Activated CD8-positive, alpha-beta T cell treated with anti-CD3 and anti-CD28 coated beads, Interleukin-2, amount 10 ng/mL, durations not matched to agents 7 days and 5 days (primary cell): ENCODE measurements at regions not wholly inside any gene's neighbourhood (a gene's known extent, or its start where the extent isn't known, plus 50 kb on each side); places are given as distances from the start of the nearest gene placed in this dataset.
A peak's percentile ranks its signal among the peaks of the same experiment; 100 is the strongest.
"Not testable (repeated sequence)": the region's sequence is repeated elsewhere in the genome, so short reads cannot be mapped to it uniquely, and the experiment has no call there.

Experiments
- ATAC-seq: fragments of 150-1000 bp; cut with Tn5 transposase; one replicate; pipeline ENCODE4 v1.10.0; 2021; ENCODE audit warnings: moderate library complexity
- CTCF ChIA-PET: fragments of 350-600 bp; sonication (Branson Sonifier 250); formaldehyde crosslinking; loops from one replicate; lab custom pipeline; 2021; ENCODE audit warnings: antibody characterized with exemption; lab: Charles Lee
- POLR2A ChIA-PET: fragments of 350-600 bp; sonication (Branson Sonifier 250); formaldehyde crosslinking; loops from one replicate; lab custom pipeline; 2021; ENCODE audit warnings: antibody characterized with exemption; lab: Charles Lee
- DNase-seq: peaks from one replicate; pipeline ENCODE4 v3.0.0-alpha.2; 2020
- H3K27ac Mint-ChIP-seq: one replicate; pipeline ENCODE4 v1.8.0; 2021; ENCODE audit warnings: mild to moderate bottlenecking, mixed read lengths
- H3K27me3 Mint-ChIP-seq: one replicate; pipeline ENCODE4 v1.8.0; 2021; ENCODE audit warnings: low read depth, mixed read lengths
- H3K36me3 Mint-ChIP-seq: one replicate; pipeline ENCODE4 v1.8.0; 2021; ENCODE audit warnings: low read depth, mixed read lengths
- H3K4me1 Mint-ChIP-seq: one replicate; pipeline ENCODE4 v1.8.0; 2021; ENCODE audit warnings: low read depth, mixed read lengths
- H3K4me3 Mint-ChIP-seq: one replicate; pipeline ENCODE4 v1.8.0; 2021; ENCODE audit warnings: mild to moderate bottlenecking, mixed read lengths
- H3K9me3 Mint-ChIP-seq: one replicate; pipeline ENCODE4 v1.8.0; 2022; ENCODE audit warnings: mixed read lengths; ENCODE audit not compliant: insufficient read depth

DNA sequence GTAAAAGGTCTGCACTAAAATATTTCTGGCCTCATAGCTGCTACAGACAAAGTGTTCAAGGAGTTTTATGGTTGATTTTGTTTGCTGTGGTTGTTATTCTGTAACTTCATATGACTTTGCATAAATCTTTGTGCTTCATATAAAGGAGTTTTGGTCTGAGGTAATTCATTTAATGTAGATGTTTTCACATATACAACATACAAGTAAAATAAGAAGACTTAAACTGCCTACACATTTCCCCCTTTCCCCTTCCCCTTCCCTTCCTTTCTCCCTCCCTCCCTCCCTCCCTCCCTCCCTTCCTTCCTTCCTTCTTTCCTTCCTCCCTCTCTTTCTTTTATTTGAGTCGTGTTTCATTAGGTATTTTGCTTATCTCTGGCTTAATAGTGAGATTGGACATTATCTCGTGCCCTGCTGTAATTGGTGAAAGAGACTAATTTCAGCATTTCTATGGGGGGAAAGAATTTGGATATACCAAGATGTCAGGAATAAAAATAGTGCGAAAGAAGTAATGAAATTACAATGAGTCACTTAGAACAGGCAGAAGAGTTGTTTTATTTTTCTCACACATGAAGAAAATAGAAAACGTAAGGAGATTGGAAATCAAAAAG is 144.9 kb upstream of the MAD2L1 start:
- no peaks in the 10 kb centered on the region for H3K9me3 Mint-ChIP-seq
- CTCF ChIA-PET = no interaction called here
- H3K27me3 Mint-ChIP-seq = no peaks in the 10 kb centered on the region
- no peak for DNase-seq
- H3K27ac Mint-ChIP-seq = no peak overlapping the region
- no peak overlapping the region for H3K4me3 Mint-ChIP-seq
- no peaks in the 10 kb centered on the region for H3K4me1 Mint-ChIP-seq
- ATAC-seq = no peak
- POLR2A ChIA-PET = no interaction called here
- H3K36me3 Mint-ChIP-seq = no peaks in the 10 kb centered on the region

GRCh38 chr4:120209706-120210105 is 143.1 kb upstream of the MAD2L1 start:
- CTCF ChIA-PET = interaction anchor here (0.6 kb wide), 1 partner anchor 445 kb away, joined by 3 read pairs; no protein-coding TSS in a partner anchor
- Mint-ChIP-seq H3K4me3 (no peak overlapping the region), H3K36me3 (no peaks in the 10 kb centered on the region), H3K27me3 (no peaks in the 10 kb centered on the region), H3K27ac (no peak overlapping the region), H3K9me3 (no peaks in the 10 kb centered on the region), H3K4me1 (no peaks in the 10 kb centered on the region)
- no peak for ATAC-seq
- DNase-seq = no peak
- POLR2A ChIA-PET = no interaction called here

- no peaks in the 10 kb centered on the region for H3K36me3 Mint-ChIP-seq
- H3K9me3 Mint-ChIP-seq = no peaks in the 10 kb centered on the region
- no peak overlapping the region for H3K4me3 Mint-ChIP-seq
- no peak for DNase-seq
- H3K27me3 Mint-ChIP-seq = no peaks in the 10 kb centered on the region
- ChIA-PET CTCF (no interaction called here), POLR2A (no interaction called here)
- ATAC-seq = no peak
- H3K4me1 Mint-ChIP-seq = no peaks in the 10 kb centered on the region
- no peak overlapping the region for H3K27ac Mint-ChIP-seq
These were observed 140.4 kb upstream of the MAD2L1 start for GRCh38 chr4:120207021-120207420.

DNA sequence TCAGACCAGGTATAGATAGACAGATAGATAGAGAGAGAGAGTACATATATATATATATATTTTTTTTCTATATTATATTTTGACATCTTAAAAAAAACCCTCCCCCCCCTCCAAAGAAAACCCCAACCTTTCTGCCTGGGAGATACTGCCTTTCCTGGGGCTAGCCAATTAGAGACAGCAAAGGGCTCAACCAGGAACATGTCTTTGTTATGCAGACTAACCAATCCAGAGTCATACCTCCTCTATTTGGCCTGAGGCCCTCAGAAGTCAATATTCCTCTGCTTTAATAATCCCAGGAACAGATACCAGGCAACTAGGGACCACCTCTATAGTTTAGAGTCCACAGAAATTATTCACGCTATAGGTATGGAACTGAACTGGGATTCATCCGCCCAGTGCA is 135.6 kb upstream of the MAD2L1 start:
- H3K9me3 Mint-ChIP-seq = no peaks in the 10 kb centered on the region
- CTCF ChIA-PET = no interaction called here
- no peak overlapping the region for H3K4me3 Mint-ChIP-seq
- no peaks in the 10 kb centered on the region for H3K4me1 Mint-ChIP-seq
- POLR2A ChIA-PET = no interaction called here
- no peaks in the 10 kb centered on the region for H3K36me3 Mint-ChIP-seq
- ATAC-seq (no peak), DNase-seq (no peak)
- H3K27ac Mint-ChIP-seq = no peak overlapping the region
- no peaks in the 10 kb centered on the region for H3K27me3 Mint-ChIP-seq

DNA sequence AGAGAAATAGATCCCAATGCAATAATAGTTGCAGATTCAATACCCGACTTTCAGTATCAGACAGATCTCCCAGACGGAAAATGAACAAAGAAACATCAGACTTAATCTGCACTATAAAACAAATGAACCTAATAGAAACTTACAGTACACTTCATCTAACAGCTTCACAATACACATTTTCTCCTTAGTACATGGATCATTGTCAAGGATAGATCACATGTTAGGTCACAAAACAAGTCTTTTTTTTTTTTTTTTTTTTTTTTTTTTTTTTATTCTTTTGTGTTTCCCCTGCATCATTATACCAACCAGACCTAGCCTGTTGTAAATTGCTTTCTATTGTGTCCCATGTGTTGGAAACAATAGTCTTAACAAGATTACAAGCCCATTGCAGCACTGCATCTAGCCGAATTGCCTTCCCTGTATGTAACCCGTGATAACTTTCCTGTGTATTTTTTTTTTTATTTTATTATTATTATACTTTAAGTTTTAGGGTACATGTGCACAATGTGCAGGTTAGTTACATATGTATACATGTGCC is 134.0 kb upstream of the MAD2L1 start:
- H3K9me3 Mint-ChIP-seq, ATAC-seq, POLR2A ChIA-PET, H3K4me1 Mint-ChIP-seq, H3K27ac Mint-ChIP-seq, H3K36me3 Mint-ChIP-seq, CTCF ChIA-PET, DNase-seq, H3K4me3 Mint-ChIP-seq, H3K27me3 Mint-ChIP-seq: not testable (repeated sequence)

DNA sequence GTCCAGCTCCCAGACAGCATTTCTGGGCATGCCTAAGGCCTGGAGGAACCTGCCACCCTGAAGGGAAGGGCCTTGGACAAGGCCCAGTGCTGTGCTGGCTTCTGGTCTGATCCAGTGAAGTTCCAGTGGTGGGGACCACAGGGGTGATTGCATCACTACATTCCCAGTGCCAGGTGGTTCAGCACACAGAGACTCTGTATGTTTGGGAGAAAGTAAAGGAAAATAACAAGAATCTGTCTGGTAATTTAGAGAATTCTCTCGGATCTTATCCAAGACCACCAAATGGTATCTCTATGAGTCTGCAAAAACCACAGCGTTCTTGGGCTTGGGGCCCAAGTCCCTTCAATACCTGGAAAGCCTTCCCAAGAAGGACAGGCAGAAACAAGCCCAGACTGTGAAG is 131.8 kb upstream of the MAD2L1 start:
- H3K27me3 Mint-ChIP-seq = no peaks in the 10 kb centered on the region

GRCh38 chr4:120177603-120178002 is 111.0 kb upstream of the MAD2L1 start:
- DNase-seq = no peak
- no peak overlapping the region for H3K4me3 Mint-ChIP-seq
- no peaks in the 10 kb centered on the region for H3K9me3 Mint-ChIP-seq
- H3K4me1 Mint-ChIP-seq = no peaks in the 10 kb centered on the region
- CTCF ChIA-PET = no interaction called here
- peaks cover 4% of the 10 kb centered on the region for H3K27me3 Mint-ChIP-seq
- H3K36me3 Mint-ChIP-seq = no peaks in the 10 kb centered on the region
- ATAC-seq = no peak
- POLR2A ChIA-PET = no interaction called here
- no peak overlapping the region for H3K27ac Mint-ChIP-seq

More for the DNA sequence above, 131.8 kb upstream of the MAD2L1 start:
- CTCF ChIA-PET = no interaction called here
- Mint-ChIP-seq H3K36me3 (no peaks in the 10 kb centered on the region), H3K4me3 (no peak overlapping the region), H3K9me3 (no peaks in the 10 kb centered on the region), H3K4me1 (no peaks in the 10 kb centered on the region), H3K27ac (no peak overlapping the region)
- no peak for ATAC-seq
- no peak for DNase-seq
- POLR2A ChIA-PET = no interaction called here

- Mint-ChIP-seq H3K27ac (no peak overlapping the region), H3K4me3 (no peak overlapping the region), H3K9me3 (no peaks in the 10 kb centered on the region), H3K27me3 (peaks cover 4% of the 10 kb centered on the region), H3K36me3 (no peaks in the 10 kb centered on the region), H3K4me1 (no peaks in the 10 kb centered on the region)
- no peak for DNase-seq
- ChIA-PET CTCF (no interaction called here), POLR2A (no interaction called here)
- ATAC-seq = no peak
These were observed 108.6 kb upstream of the MAD2L1 start for GRCh38 chr4:120175272-120175671.

DNA sequence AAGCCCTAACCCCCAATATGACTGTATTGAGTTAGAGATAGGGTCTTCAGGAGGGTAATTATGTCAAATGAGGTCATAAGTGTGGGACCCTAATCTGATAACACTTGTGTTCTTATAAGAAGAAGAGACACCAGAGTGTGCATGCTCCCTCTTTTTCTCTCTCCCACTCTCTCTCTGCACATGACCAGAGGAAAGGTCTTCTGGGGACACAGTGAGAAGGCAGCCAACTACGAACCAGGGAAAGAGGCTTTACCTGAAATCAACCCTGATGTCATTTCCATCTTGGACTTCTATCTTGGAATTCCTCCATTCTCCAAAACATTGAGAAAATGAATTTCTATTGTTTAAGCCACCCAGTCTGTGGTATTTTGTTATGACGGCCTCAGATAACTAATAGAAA is 97.2 kb upstream of the MAD2L1 start:
- H3K4me1 Mint-ChIP-seq = no peaks in the 10 kb centered on the region
- H3K9me3 Mint-ChIP-seq = no peaks in the 10 kb centered on the region
- peaks cover under 1% of the 10 kb centered on the region for H3K27me3 Mint-ChIP-seq
- no peak for ATAC-seq
- H3K36me3 Mint-ChIP-seq = no peaks in the 10 kb centered on the region
- DNase-seq = no peak
- CTCF ChIA-PET = no interaction called here
- H3K27ac Mint-ChIP-seq = no peak overlapping the region
- no peak overlapping the region for H3K4me3 Mint-ChIP-seq
- POLR2A ChIA-PET = no interaction called here

DNA sequence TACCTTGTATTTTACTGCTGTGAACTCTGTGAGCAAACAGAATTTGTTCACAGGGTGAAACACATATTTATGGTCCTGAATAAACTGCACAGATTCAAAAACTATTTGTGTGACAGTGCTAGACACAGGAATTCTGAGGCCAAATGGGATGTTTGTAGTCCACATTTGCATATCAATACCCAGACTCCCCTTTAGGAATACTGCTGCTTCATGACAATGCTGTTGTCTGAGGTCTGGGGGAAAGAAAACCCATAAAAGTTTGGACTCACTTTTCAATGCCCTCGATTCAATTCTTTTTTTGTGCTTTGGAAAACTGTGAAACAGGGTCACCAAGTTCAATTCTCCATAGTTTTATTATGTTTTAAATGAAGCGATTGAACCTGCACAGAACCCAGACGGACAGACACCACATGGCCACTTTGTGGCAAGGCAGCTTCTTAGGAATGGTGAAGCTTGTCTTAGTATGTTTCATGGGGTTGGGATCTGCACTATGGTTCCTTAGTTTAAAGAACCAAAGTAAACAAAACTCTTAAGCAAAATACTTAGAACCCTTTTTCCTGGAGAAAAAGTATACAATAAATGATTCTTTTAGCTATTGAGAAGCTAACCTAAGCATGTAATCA is 92.3 kb upstream of the MAD2L1 start:
- DNase-seq (no peak), ATAC-seq (no peak)
- Mint-ChIP-seq H3K27ac (no peak overlapping the region), H3K27me3 (peaks cover 6% of the 10 kb centered on the region), H3K4me1 (no peaks in the 10 kb centered on the region), H3K36me3 (no peaks in the 10 kb centered on the region), H3K9me3 (no peaks in the 10 kb centered on the region), H3K4me3 (no peak overlapping the region)
- ChIA-PET POLR2A (no interaction called here), CTCF (interaction anchor here (0.9 kb wide), 1 partner anchor 1288 kb away, joined by 3 read pairs; no protein-coding TSS in a partner anchor)

DNA sequence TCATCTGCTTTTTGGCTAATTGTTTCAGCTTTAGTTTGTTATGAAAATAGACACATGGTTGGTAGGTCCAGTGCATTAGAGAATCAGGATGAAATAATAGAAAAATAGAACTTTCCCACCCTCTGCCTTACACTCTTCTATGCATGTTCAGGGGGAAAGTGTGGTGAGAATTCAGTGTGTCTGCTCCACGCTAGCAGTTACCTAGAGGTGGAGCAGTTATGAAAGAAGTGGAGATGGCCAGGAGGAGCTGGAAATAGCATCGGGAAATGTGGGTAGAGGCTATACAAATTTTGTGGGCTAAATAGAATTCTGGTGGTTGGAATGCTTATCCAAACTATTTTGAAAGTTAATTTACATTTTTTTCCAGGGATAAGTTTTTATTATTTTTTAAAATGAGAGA is 91.4 kb upstream of the MAD2L1 start:
- Mint-ChIP-seq H3K36me3 (no peaks in the 10 kb centered on the region), H3K27ac (no peak overlapping the region), H3K9me3 (no peaks in the 10 kb centered on the region), H3K27me3 (peaks cover 6% of the 10 kb centered on the region), H3K4me1 (no peaks in the 10 kb centered on the region), H3K4me3 (no peak overlapping the region)
- POLR2A ChIA-PET = no interaction called here
- no peak for ATAC-seq
- CTCF ChIA-PET = no interaction called here
- DNase-seq = no peak

- DNase-seq (peak; percentile 61), ATAC-seq (no peak)
- Mint-ChIP-seq H3K27me3 (peaks cover 6% of the 10 kb centered on the region), H3K36me3 (no peaks in the 10 kb centered on the region), H3K27ac (no peak overlapping the region), H3K4me3 (no peak overlapping the region), H3K4me1 (no peaks in the 10 kb centered on the region), H3K9me3 (no peaks in the 10 kb centered on the region)
- ChIA-PET POLR2A (no interaction called here), CTCF (interaction anchor here (0.6 to 1.4 kb wide), 4 partner anchors 11 to 1152 kb away, joined by 3 to 6 read pairs (median 5); no protein-coding TSS in a partner anchor)
These were observed 89.6 kb upstream of the MAD2L1 start for GRCh38 chr4:120156120-120156718.
